BE2C (cell line): ENCODE measurements at regions not wholly inside any gene's neighbourhood (a gene's known extent, or its start where the extent isn't known, plus 50 kb on each side); places are given as distances from the start of the nearest gene placed in this dataset.

ENCODE experiments used
- DNase-seq: peaks from one replicate; pipeline ENCODE4 v3.0.0-alpha.2; 2020
- H3K27me3 ChIP-seq: fragments of 250-450 bp; sonication (Bioruptor Pico); 2 replicates; pipeline ENCODE4 v1.5.1; 2020; ENCODE audit warnings: mild to moderate bottlenecking
- H3K36me3 ChIP-seq: fragments of 250-450 bp; sonication (Bioruptor Pico); 2 replicates; pipeline ENCODE4 v1.5.1; 2020; ENCODE audit warnings: mild to moderate bottlenecking
- H3K4me1 ChIP-seq: fragments of 250-450 bp; sonication (Bioruptor Pico); 2 replicates; pipeline ENCODE4 v1.5.1; 2020
- H3K4me3 ChIP-seq: 2 replicates; pipeline ENCODE4 v1.5.1; 2011; ENCODE audit warnings: low read depth, low read length
- H3K9me3 ChIP-seq: fragments of 250-450 bp; sonication (Bioruptor Pico); 2 replicates; pipeline ENCODE4 v1.5.1; 2020
- CTCF ChIP-seq: IDR thresholded peaks from 2 replicates; pipeline ENCODE4 v1.5.1; 2012; ENCODE audit warnings: mild to moderate bottlenecking, low read depth, low read length

- no peaks in the 10 kb centered on the region for H3K27me3 ChIP-seq
- no peaks in the 10 kb centered on the region for H3K36me3 ChIP-seq
- no peaks in the 10 kb centered on the region for H3K4me1 ChIP-seq
- no peak for TF ChIP-seq CTCF
- no peak for DNase-seq
- no peak overlapping the region for H3K4me3 ChIP-seq
- no peaks in the 10 kb centered on the region; the same call in 1 of the 2 replicates for H3K9me3 ChIP-seq
Measured at GRCh38 chr21:35908311-35909078, 151.8 kb downstream of the SETD4 start.

GRCh38 chr21:35906586-35906985, 153.7 kb downstream of the SETD4 start:
- Histone ChIP-seq H3K9me3 (no peaks in the 10 kb centered on the region; the same call in 1 of the 2 replicates), H3K27me3 (no peaks in the 10 kb centered on the region), H3K4me3 (no peak overlapping the region), H3K4me1 (no peaks in the 10 kb centered on the region), H3K36me3 (no peaks in the 10 kb centered on the region)
- no peak for TF ChIP-seq CTCF
- DNase-seq = no peak

GRCh38 chr21:35905963-35906345, 154.4 kb downstream of the SETD4 start:
- Histone ChIP-seq H3K4me1 (no peaks in the 10 kb centered on the region), H3K9me3 (no peaks in the 10 kb centered on the region), H3K36me3 (no peaks in the 10 kb centered on the region), H3K27me3 (no peaks in the 10 kb centered on the region), H3K4me3 (no peak overlapping the region)
- no peak for TF ChIP-seq CTCF
- DNase-seq = no peak

GRCh38 chr21:35905096-35905962, 155.0 kb downstream of the SETD4 start:
- no peaks in the 10 kb centered on the region for H3K36me3 ChIP-seq
- DNase-seq = no peak
- H3K27me3 ChIP-seq = no peaks in the 10 kb centered on the region
- no peaks in the 10 kb centered on the region for H3K9me3 ChIP-seq
- no peak overlapping the region for H3K4me3 ChIP-seq
- TF ChIP-seq CTCF = no peak
- no peaks in the 10 kb centered on the region for H3K4me1 ChIP-seq

GRCh38 chr21:35900539-35900938, 159.8 kb downstream of the SETD4 start:
- Histone ChIP-seq H3K36me3 (no peaks in the 10 kb centered on the region), H3K4me3 (no peak overlapping the region), H3K9me3 (no peaks in the 10 kb centered on the region), H3K4me1 (no peaks in the 10 kb centered on the region), H3K27me3 (no peaks in the 10 kb centered on the region)
- TF ChIP-seq CTCF = no peak
- DNase-seq = no peak

- Histone ChIP-seq H3K4me1 (no peaks in the 10 kb centered on the region), H3K9me3 (no peaks in the 10 kb centered on the region), H3K4me3 (no peak overlapping the region), H3K36me3 (no peaks in the 10 kb centered on the region), H3K27me3 (no peaks in the 10 kb centered on the region)
- DNase-seq = no peak
- TF ChIP-seq CTCF = no peak
Measured at GRCh38 chr21:35896060-35896459, 164.3 kb downstream of the SETD4 start.
